GM12891 (cell line): ENCODE measurements at regions not wholly inside any gene's neighbourhood (a gene's known extent, or its start where the extent isn't known, plus 50 kb on each side); places are given as distances from the start of the nearest gene placed in this dataset.

ENCODE experiments used
- DNase-seq: peaks from one replicate; pipeline ENCODE4 v3.0.0; 2011; ENCODE audit warnings: low spot score; ENCODE audit not compliant: insufficient read length
- FAIRE-seq: peaks from 2 replicates; lab custom pipeline; 2011; peaks lifted over from hg19 to GRCh38; lab: Jason Lieb, UNC
- PAX5 ChIP-seq: IDR thresholded peaks from 2 replicates; pipeline ENCODE4 v1.6.1; 2011; ENCODE audit warnings: low read length, moderate library complexity, mild to moderate bottlenecking; ENCODE audit not compliant: insufficient read depth, severe bottlenecking
- POLR2A ChIP-seq: IDR thresholded peaks from 2 replicates; pipeline ENCODE4 v1.6.1; 2011; ENCODE audit warnings: low read depth, low read length, control low read depth
- POLR2AphosphoS5 ChIP-seq: IDR thresholded peaks from 2 replicates; pipeline ENCODE4 v1.6.1; 2011; ENCODE audit warnings: low read depth, low read length, control low read depth
- POU2F2 ChIP-seq: IDR thresholded peaks from 2 replicates; pipeline ENCODE4 v1.6.1; 2011; ENCODE audit warnings: low read depth, mild to moderate bottlenecking, control low read depth, low read length, moderate library complexity
- SPI1 ChIP-seq: IDR thresholded peaks from 2 replicates; pipeline ENCODE4 v1.6.1; 2011; ENCODE audit warnings: low read depth, low read length, control low read depth
- TAF1 ChIP-seq: IDR thresholded peaks from 2 replicates; pipeline ENCODE4 v1.6.1; 2011; ENCODE audit warnings: low read depth, low read length, control low read depth

DNA sequence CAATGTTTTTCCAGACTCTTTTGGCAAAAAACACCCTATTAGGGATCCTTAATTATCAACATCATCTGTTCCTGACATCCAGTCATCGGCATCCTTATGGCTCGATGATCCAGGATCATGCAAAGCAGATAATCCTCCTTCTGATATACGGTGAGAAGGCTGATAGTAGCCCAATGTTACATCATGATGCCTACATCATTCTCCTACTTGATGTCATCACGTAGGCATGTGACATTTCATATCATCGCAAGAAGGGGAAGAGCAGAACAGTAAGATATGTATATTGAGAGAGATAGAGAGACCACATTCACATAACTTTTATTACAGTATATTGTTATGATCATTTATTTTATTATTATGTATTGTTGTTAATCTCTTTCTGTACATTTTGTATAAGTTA lies 168.6 kb downstream of the ADAMTS15 start:
- no peak for FAIRE-seq
- TF ChIP-seq POU2F2 (no peak), PAX5 (no peak), TAF1 (no peak), SPI1 (no peak), POLR2A (no peak), POLR2AphosphoS5 (no peak)
- DNase-seq, result no peak

GRCh38 chr11:130620548-130620947 lies 172.1 kb downstream of the ADAMTS15 start:
- TF ChIP-seq POLR2A, result no peak
- TF ChIP-seq PAX5, result no peak
- no peak for TF ChIP-seq TAF1
- no peak for TF ChIP-seq SPI1
- TF ChIP-seq POLR2AphosphoS5, result no peak
- no peak for TF ChIP-seq POU2F2
- DNase-seq (no peak), FAIRE-seq (no peak)

DNA sequence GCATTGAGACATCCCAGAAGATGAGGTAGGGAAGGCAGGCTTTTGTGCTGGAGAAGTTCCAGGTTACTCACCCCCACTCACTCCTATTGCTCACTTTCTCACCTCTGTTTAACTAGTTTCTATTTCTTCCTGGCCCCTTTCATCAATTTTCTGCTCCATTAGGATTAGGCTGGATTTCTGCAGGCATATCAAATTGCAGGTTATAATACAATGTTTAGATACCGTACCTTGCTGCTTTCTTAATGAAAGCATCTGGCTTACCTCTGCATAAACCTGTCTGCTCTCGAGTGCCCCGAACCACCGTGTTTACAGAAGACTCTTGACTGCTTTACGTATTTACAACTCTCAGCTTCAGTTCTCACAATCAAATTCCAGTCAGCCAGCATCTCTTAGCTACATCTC lies 173.7 kb downstream of the ADAMTS15 start:
- DNase-seq (no peak), FAIRE-seq (no peak)
- TF ChIP-seq POU2F2 (no peak), POLR2AphosphoS5 (no peak), SPI1 (no peak), POLR2A (no peak), TAF1 (no peak), PAX5 (no peak)

DNA sequence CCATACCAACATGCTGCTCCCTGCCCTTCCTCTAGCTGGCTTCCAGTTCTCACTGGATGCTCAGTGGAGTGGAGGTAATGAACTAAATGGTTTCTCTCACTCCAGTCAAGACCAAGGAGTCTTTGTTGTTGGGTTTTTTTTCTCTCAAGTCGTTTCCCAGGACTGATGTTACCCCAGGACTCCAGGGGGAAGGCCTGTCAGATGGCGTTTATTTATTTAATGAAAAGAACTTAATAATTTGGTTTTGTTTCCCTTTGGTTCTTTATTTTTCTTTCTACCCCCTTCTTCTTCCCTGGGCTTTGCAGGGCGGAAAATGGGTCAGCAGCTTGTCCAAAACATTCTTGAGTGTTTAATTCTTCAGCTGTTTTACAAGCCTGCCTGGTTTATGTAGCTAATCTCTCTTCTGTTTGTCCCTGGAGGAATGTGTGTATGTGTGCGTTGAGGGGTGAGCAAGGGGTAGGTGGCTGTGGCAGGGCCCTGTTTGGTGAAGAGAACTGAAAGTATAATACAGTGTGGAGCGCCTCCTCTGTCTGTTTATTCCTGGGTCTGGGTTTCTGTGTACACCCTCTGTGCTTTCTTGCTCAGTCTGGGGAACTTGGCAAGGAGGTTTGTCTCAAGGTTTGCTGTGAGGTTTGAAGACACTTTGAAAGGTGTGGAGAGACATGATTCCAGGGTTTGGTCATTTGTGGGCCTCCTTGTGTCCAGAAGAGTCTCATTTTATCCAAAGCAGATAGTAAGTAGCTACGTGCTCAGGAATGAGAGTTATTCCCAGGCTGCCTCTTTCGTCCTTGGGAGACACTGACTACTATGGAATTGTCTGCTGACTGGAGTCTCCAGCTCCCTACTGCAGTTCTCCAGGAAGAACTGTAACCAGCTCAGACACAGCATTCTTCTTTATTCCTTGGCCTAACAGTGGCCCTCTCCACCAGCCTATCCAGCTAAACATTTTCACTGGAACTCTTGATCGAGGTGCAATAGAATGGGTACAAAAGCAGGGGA lies 175.5 kb downstream of the ADAMTS15 start:
- no peak for TF ChIP-seq POLR2AphosphoS5
- no peak for TF ChIP-seq POLR2A
- FAIRE-seq (no peak), DNase-seq (no peak)

DNA sequence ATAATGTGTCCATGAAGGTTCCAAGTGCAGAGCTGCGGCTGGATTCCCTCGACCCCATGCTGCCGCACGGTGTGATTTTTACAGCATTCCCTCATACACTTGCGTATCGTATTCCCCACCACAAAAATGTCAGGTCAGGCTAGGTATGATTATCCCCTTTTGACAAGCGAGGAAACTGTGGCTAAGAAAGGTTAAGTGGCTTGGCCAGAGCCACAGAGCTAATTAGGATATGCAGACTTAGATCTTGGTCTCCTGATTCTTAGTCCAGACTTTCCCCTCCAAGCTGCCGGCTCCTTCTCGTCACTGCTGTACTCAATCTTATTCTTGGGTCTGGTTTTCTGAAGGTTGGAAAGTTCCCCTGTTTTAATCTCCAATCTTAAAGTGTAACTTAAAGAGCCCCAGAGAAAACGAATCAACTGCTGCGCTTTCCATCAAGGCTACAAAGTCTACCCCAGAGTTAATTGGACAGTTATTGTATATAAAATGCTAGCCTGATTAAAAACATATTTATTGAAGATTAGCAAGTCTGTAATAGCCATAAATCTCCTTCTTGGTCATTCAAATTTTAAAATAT lies 176.6 kb downstream of the ADAMTS15 start:
- TF ChIP-seq PAX5, result no peak
- no peak for DNase-seq
- no peak for FAIRE-seq

DNA sequence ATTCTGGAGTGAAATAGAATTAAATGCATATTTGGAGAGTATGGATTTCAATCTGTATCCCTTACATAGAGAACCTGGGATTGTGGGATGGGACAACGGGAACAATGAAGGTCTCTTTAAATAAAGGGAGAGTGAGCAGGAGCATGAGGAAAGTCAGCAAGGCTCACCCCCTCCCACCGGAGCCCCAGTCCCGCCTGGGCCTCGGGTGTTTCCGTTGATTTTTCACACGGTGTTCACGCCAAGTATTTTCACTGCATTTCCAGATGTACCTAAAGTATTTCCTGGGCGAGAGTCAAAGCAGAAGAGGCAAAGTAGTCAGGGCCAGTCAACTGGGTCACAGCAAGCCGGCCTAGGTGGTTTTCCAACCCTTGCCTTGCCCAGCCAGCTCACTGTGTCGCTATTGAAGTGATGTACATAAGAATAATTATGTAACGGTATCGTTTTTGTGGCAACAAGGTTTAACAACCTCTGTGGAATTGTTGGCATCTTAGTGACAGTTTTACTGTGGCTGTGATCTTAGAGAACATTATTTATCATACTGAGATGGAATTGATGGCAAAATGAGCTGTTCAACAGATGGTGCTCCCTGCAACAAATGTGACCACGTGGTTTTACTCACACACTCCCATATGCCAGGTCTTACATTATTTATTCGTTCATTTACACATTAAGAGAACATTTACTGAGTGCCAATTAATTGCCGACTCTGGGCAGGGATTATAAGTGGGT lies 177.3 kb downstream of the ADAMTS15 start:
- FAIRE-seq, result no peak

GRCh38 chr11:130629039-130629438 lies 180.6 kb downstream of the ADAMTS15 start:
- FAIRE-seq (no peak), DNase-seq (no peak)
- TF ChIP-seq POU2F2, result no peak
- TF ChIP-seq POLR2AphosphoS5, result no peak
- TF ChIP-seq TAF1, result no peak
- TF ChIP-seq POLR2A, result no peak
- no peak for TF ChIP-seq SPI1
- no peak for TF ChIP-seq PAX5

More for the DNA sequence above, 177.3 kb downstream of the ADAMTS15 start:
- TF ChIP-seq PAX5 (no peak), SPI1 (no peak)
- no peak for DNase-seq

- DNase-seq, result no peak
- FAIRE-seq, result no peak
- TF ChIP-seq TAF1 (no peak), POU2F2 (no peak), POLR2AphosphoS5 (no peak), POLR2A (no peak), PAX5 (no peak), SPI1 (no peak)
Measured at GRCh38 chr11:130631119-130631518, 182.7 kb downstream of the ADAMTS15 start.

GRCh38 chr11:130633466-130633865 lies 185.0 kb downstream of the ADAMTS15 start:
- no peak for DNase-seq
- FAIRE-seq, result no peak
- TF ChIP-seq POU2F2, result no peak
- TF ChIP-seq POLR2AphosphoS5, result no peak
- TF ChIP-seq TAF1, result no peak
- no peak for TF ChIP-seq POLR2A
- no peak for TF ChIP-seq SPI1
